Esophagus muscularis mucosa (tissue), 3 donors: ENCODE measurements at regions not wholly inside any gene's neighbourhood (a gene's known extent, or its start where the extent isn't known, plus 50 kb on each side); places are given as distances from the start of the nearest gene placed in this dataset.
"Not testable (repeated sequence)": the region's sequence is repeated elsewhere in the genome, so short reads cannot be mapped to it uniquely, and the experiment has no call there.

Experiments used
- CTCF ChIP-seq, 3 experiments: fragments of 200-600 bp in 2 of 3; fragments of 450-650 bp in 1 of 3; sonication (generic) in 2 of 3; IDR thresholded peaks; one replicate each; pipeline ENCODE4 v1.5.1; 2017 to 2019; ENCODE audit warnings: antibody characterized with exemption in 3 of 3, mild to moderate bottlenecking in 2 of 3, moderate library complexity in 1 of 3
- POLR2A ChIP-seq: fragments of 450-650 bp; IDR thresholded peaks from one replicate; pipeline ENCODE4 v1.6.1; 2017; ENCODE audit warnings: antibody characterized with exemption, moderate library complexity, mild to moderate bottlenecking, low read depth
- POLR2AphosphoS5 ChIP-seq, 2 donors: sonication (generic); formaldehyde crosslinking; IDR thresholded peaks; one replicate each; pipeline ENCODE4 v1.6.1; 2017; ENCODE audit warnings: antibody characterized with exemption in 2 of 2

GRCh38 chr5:106978582-106979165 lies 692.1 kb downstream of the EFNA5 start:
- TF ChIP-seq POLR2AphosphoS5 (IDR thresholded peaks at IDR 0.05); CTCF (IDR thresholded peaks at IDR 0.05); POLR2A: not testable (repeated sequence)
